Thyroid gland (tissue), 4 donors: ENCODE measurements at regions not wholly inside any gene's neighbourhood (a gene's known extent, or its start where the extent isn't known, plus 50 kb on each side); places are given as distances from the start of the nearest gene placed in this dataset.

Experiments used
- POLR2A ChIP-seq, 2 donors: fragments of 450-650 bp; IDR thresholded peaks; one replicate each; pipeline ENCODE4 v1.6.1; 2017; ENCODE audit warnings: antibody characterized with exemption in 2 of 2, mild to moderate bottlenecking in 2 of 2, moderate library complexity in 1 of 2
- TF ChIP-seq, protein P1 (sequence below), 6 experiments: fragments of 200-600 bp in 3 of 6; fragments of 450-650 bp in 3 of 6; sonication (generic) in 3 of 6; IDR thresholded peaks; one replicate each; pipeline ENCODE4 v1.5.1; 2016 to 2019; ENCODE audit warnings: antibody characterized with exemption in 6 of 6, mild to moderate bottlenecking in 2 of 6, inconsistent platforms in 1 of 6, moderate library complexity in 1 of 6

DNA sequence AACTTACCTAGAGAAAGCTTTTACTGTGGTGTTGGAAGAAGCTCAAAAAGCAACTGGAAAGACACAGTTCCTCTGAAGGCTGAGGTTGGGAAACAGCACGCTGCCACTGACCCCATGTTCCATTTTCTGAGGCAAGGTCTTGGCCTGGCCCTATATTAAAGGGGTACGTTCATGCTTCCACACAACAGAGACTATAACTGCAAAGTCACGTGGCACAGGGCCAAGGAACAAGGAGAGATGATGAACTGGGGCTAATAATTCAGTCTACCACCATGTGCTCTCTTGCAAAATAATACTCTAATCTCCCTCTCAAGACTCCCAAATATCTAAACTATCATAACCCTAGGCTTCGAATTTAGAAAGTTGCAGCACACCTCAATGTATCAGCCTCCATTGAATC is 381.6 kb downstream of the DSEL start:
- TF ChIP-seq, protein P1, sequence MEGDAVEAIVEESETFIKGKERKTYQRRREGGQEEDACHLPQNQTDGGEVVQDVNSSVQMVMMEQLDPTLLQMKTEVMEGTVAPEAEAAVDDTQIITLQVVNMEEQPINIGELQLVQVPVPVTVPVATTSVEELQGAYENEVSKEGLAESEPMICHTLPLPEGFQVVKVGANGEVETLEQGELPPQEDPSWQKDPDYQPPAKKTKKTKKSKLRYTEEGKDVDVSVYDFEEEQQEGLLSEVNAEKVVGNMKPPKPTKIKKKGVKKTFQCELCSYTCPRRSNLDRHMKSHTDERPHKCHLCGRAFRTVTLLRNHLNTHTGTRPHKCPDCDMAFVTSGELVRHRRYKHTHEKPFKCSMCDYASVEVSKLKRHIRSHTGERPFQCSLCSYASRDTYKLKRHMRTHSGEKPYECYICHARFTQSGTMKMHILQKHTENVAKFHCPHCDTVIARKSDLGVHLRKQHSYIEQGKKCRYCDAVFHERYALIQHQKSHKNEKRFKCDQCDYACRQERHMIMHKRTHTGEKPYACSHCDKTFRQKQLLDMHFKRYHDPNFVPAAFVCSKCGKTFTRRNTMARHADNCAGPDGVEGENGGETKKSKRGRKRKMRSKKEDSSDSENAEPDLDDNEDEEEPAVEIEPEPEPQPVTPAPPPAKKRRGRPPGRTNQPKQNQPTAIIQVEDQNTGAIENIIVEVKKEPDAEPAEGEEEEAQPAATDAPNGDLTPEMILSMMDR (IDR thresholded peaks at IDR 0.05), result no peak
- TF ChIP-seq POLR2A (IDR thresholded peaks at IDR 0.05), result no peak
